GM12891 (cell line): ENCODE measurements at regions not wholly inside any gene's neighbourhood (a gene's known extent, or its start where the extent isn't known, plus 50 kb on each side); places are given as distances from the start of the nearest gene placed in this dataset.

ENCODE experiments used
- DNase-seq: peaks from one replicate; pipeline ENCODE4 v3.0.0; 2011; ENCODE audit warnings: low spot score; ENCODE audit not compliant: insufficient read length
- FAIRE-seq: peaks from 2 replicates; lab custom pipeline; 2011; peaks lifted over from hg19 to GRCh38; lab: Jason Lieb, UNC
- PAX5 ChIP-seq: IDR thresholded peaks from 2 replicates; pipeline ENCODE4 v1.6.1; 2011; ENCODE audit warnings: low read length, moderate library complexity, mild to moderate bottlenecking; ENCODE audit not compliant: insufficient read depth, severe bottlenecking
- POLR2A ChIP-seq: IDR thresholded peaks from 2 replicates; pipeline ENCODE4 v1.6.1; 2011; ENCODE audit warnings: low read depth, low read length, control low read depth
- POLR2AphosphoS5 ChIP-seq: IDR thresholded peaks from 2 replicates; pipeline ENCODE4 v1.6.1; 2011; ENCODE audit warnings: low read depth, low read length, control low read depth
- POU2F2 ChIP-seq: IDR thresholded peaks from 2 replicates; pipeline ENCODE4 v1.6.1; 2011; ENCODE audit warnings: low read depth, mild to moderate bottlenecking, control low read depth, low read length, moderate library complexity
- SPI1 ChIP-seq: IDR thresholded peaks from 2 replicates; pipeline ENCODE4 v1.6.1; 2011; ENCODE audit warnings: low read depth, low read length, control low read depth
- TAF1 ChIP-seq: IDR thresholded peaks from 2 replicates; pipeline ENCODE4 v1.6.1; 2011; ENCODE audit warnings: low read depth, low read length, control low read depth

DNA sequence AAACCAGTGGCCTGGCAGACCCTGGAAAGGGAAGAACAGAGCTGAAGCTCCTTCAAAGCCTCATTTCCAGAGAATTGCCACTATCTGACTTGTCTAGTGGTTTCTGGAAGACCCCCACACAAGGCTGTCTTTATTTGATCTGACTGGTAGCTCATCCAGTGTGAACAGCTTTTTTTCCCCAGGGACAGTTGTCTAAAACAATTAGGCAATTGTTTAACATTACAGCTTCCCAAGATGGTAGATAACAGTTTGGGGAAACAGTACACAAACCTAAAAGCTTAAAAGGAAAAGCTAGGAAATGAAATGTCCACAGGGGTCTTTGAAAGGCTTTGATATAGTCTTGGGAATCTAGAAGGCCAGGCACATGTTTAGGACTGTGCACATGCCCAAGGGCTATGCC is 203.4 kb upstream of the CTBP2 start:
- DNase-seq (no peak), FAIRE-seq (no peak)
- TF ChIP-seq TAF1: no peak
- no peak for TF ChIP-seq POU2F2
- no peak for TF ChIP-seq PAX5
- TF ChIP-seq SPI1: no peak
- no peak for TF ChIP-seq POLR2AphosphoS5
- TF ChIP-seq POLR2A: no peak

DNA sequence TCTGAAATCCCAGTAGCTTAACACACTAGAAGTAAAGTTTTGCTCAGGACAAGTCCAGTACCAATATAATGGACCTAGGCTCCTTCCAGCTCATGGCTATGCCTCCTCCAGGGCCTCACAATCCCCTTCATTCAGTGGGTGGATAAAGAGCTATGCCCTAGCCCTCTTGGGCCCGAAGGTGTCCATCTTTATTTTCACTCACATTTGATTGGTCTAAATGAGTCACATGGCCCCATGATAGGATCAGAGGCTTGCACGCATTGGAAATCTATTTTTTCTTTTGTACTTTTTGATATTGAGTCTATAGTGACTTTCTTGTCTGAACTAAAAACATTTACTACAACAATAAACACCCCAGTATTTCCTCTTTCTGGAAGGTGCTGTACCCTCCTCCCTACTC is 202.6 kb upstream of the CTBP2 start:
- DNase-seq (no peak), FAIRE-seq (no peak)
- TF ChIP-seq PAX5: no peak
- no peak for TF ChIP-seq POU2F2
- no peak for TF ChIP-seq POLR2AphosphoS5

DNA sequence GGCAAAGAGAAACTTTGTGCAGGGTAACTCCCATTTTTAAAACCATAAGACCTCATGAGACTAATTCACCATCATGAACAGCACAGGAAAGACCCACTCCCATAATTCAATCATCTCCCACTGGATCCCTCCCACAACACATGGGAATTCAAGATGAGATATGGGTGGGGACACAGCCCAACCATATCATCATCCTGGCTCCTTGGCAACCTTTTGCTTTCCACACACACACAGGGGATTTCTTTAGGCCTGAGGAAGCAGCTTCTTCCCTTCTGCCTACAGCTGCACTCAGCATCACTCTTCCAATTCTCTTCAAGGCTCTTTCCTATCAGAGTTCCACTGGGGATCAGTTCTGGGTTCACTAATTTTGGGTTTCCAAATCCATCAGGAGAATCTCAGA is 199.0 kb upstream of the CTBP2 start:
- FAIRE-seq (no peak), DNase-seq (no peak)
- TF ChIP-seq POLR2A: no peak
- no peak for TF ChIP-seq PAX5
- no peak for TF ChIP-seq POLR2AphosphoS5
- TF ChIP-seq POU2F2: no peak
- TF ChIP-seq SPI1: no peak
- TF ChIP-seq TAF1: no peak

DNA sequence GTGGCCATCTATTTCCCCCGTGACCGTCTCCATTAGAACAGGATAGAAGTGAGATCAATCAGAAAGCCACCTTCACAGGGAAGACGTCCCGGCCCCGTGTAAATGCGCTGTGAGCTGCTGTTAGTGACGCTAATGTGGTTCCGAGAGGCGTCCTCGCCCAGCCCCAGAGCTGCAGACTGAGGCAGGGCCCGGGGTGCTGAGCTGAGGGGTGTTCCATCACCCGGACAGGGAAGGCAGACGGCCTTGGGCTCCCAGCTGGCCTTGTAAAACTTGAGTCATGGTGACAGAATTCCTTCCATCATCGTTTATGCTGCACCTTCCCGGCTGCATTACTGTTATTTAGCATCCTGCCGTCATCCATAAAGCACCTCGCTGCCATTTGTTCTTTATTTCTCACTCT is 195.3 kb upstream of the CTBP2 start:
- FAIRE-seq: no peak
- no peak for DNase-seq
- TF ChIP-seq SPI1: no peak
- TF ChIP-seq TAF1: no peak
- no peak for TF ChIP-seq POLR2AphosphoS5
- no peak for TF ChIP-seq POLR2A
- no peak for TF ChIP-seq POU2F2

DNA sequence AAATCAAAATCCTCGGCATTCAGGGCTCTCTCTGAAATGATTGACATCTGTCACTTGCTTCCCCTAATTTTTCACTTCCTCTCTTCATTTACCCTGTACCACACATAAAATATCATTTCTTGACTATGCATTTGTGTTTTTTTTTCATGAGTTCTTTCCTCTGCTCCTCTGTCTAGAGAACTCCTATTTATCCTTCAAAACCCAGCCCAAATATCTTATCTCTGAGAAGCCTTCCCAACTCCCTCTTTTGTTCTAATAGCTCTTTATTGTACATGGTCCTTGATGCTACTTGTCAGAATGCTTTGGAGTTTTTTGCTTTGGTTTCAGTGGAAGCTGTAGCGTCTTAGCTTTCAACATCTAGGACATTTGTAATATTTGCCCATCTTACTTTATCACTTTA is 190.2 kb upstream of the CTBP2 start:
- DNase-seq (no peak), FAIRE-seq (no peak)
- TF ChIP-seq POU2F2: no peak
- TF ChIP-seq PAX5: no peak
- no peak for TF ChIP-seq SPI1
- no peak for TF ChIP-seq TAF1
- TF ChIP-seq POLR2AphosphoS5: no peak
- no peak for TF ChIP-seq POLR2A

DNA sequence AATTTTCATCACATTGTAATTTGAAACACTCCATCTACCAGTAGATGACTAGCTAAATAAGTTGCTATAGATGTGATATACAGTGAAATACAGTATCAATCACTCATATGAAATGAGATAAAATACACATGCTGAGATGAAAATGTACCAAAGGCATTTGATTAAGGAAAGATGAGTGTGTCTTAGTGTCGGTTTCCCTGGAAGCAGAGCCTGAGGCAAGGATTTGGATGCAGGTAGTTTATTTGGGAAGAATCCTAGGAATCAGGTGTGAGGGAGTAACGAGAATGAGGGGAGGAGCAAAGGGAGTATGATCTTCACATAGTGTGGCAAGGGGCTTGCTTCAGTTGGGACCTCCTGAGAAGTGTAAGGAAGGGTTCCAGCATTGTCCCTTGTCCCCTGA is 188.2 kb upstream of the CTBP2 start:
- DNase-seq: no peak
- no peak for FAIRE-seq
- TF ChIP-seq PAX5: no peak
- TF ChIP-seq POLR2A: no peak
- TF ChIP-seq POU2F2: no peak
- TF ChIP-seq SPI1: no peak
- TF ChIP-seq TAF1: no peak

DNA sequence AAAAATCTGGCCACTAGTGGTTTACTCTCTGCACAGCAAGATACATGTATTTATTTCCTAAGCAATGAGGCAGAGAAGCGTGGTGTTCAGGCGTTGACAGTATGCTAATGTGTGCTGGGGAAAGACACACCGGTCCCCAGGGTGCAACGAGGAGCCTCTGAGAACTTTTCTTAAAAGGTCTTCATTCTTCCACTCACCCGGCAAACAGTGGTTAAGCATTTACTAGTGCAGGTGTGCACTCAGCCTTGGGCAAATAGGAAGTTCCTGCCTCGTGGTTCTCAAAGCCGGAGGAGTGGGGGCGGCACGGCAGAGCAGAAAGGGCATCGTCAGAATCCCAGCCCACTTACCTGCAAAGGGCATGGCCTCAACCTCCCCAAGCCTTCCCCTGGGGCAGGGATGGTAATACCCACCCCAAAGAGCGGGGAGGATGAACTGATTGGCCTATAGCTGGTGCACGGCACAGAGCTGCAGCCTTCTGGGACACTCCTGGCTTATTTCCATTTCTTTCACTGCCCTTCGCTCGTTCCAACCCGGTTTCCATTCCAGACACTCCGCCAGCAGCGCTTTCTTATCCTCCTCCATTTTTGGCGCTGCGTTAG is 184.3 kb upstream of the CTBP2 start:
- no peak for DNase-seq

DNA sequence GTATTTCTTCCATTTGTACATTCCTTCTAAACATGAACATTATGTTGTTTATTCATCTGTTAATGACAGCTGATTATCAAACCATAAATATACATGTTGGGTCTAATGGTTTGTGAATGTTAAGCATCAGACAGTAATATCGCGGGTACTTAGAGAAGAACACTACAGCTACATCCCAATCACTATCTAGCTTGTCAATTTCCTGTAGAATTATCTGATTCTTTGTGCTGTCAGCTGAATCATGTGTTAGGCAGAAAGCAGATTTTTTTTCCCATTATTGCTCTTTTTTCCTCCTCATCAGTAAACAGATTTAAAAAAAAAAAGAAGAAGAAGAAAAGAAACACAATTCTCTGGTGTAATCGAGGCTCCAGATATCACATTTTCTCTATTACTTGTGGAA is 183.6 kb upstream of the CTBP2 start:
- no peak for FAIRE-seq
- no peak for DNase-seq

More for the DNA sequence above, 184.3 kb upstream of the CTBP2 start:
- TF ChIP-seq POU2F2 (no peak), SPI1 (no peak), PAX5 (no peak), POLR2A (no peak), POLR2AphosphoS5 (no peak), TAF1 (no peak)
- FAIRE-seq: no peak

DNA sequence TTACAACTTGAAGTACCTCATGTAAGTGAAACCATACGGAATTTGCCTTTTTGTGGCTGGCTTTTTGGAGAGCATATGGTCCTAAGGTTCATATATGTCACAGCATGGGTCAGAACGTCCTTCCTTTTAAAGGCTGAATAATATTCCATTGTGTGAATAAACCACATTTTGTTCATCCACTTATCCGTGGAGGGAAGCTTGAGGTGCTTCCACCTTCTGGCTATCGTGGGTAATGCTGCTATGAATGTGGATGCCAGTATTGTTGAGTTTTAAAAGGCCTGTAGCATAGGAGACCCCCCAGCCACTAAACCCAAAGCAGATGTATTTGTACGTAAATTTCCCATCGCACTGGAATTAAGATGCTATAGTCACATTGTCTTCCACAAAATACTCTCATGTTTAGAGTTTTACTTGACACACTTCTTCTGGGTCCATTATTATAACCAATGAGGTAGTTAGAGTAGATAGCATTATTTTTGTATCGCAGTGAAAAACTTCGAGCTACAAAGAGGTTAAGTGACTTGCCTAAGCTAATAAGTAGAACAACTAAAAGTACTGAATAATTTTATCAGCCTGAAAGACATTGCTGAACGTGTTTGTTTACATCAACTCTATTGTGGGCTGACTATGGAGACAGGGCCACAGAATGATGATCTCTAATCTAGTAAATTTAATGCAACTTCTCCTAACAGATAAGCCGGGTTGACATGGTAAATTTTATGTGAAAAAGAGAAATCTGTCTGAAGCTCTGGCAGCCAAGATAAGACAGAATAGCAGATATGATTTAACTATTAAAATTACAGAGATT is 183.0 kb upstream of the CTBP2 start:
- peak; percentile 16 for FAIRE-seq
- DNase-seq: no peak
- no peak for TF ChIP-seq SPI1
- no peak for TF ChIP-seq POLR2A
- no peak for TF ChIP-seq POU2F2
- no peak for TF ChIP-seq POLR2AphosphoS5
- no peak for TF ChIP-seq PAX5
- TF ChIP-seq TAF1: no peak

More for the DNA sequence above, 183.6 kb upstream of the CTBP2 start:
- TF ChIP-seq POLR2A (no peak), TAF1 (no peak), PAX5 (no peak)

DNA sequence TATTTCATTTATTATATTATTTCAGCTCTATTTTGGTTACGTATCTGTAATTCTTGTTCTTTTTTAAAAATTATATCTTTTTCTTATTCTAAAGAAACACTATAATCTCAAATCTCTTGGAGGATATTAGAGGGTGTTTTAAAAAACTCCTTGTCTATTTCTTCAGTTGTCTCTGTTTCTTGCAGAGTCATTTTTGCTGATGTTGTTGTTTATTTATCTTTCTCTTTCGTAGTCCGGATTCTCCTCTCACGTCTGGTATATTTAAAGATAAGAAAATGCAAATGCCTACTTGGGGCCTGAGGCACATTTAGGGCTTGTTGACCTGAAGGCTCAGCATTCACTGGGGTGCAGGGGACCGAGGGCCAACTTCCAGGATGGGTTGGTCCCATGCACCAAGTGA is 181.2 kb upstream of the CTBP2 start:
- DNase-seq (no peak), FAIRE-seq (no peak)
- no peak for TF ChIP-seq POLR2A
- no peak for TF ChIP-seq POU2F2
- TF ChIP-seq POLR2AphosphoS5: no peak
- TF ChIP-seq TAF1: no peak
- no peak for TF ChIP-seq SPI1
